GM19035 (cell line): ENCODE measurements at regions not wholly inside any gene's neighbourhood (a gene's known extent, or its start where the extent isn't known, plus 50 kb on each side); places are given as distances from the start of the nearest gene placed in this dataset.
"Not testable (repeated sequence)": the region's sequence is repeated elsewhere in the genome, so short reads cannot be mapped to it uniquely, and the experiment has no call there.

ENCODE experiments used
- ATAC-seq: cut with Tn5 transposase; IDR thresholded peaks from one replicate; pipeline ENCODE4 v1.9.1; 2021; ENCODE audit not compliant: unreplicated experiment

- no peak for ATAC-seq
Measured at GRCh38 chr18:54662986-54663385, 71.9 kb downstream of the DYNAP start.

- not testable (repeated sequence) for ATAC-seq
Measured at GRCh38 chr18:54669701-54670100, 78.7 kb downstream of the DYNAP start.

- ATAC-seq = peak; percentile 53
Measured at GRCh38 chr18:54671291-54671881, 80.3 kb downstream of the DYNAP start.

GRCh38 chr18:54672109-54672508 lies 81.1 kb downstream of the DYNAP start:
- ATAC-seq = no peak

GRCh38 chr18:54672846-54673475 lies 81.9 kb downstream of the DYNAP start:
- no peak for ATAC-seq

- no peak for ATAC-seq
Measured at GRCh38 chr18:54673936-54674335, 82.9 kb downstream of the DYNAP start.

GRCh38 chr18:54675076-54675475 lies 84.0 kb downstream of the DYNAP start:
- no peak for ATAC-seq

GRCh38 chr18:54679318-54680149 lies 88.5 kb downstream of the DYNAP start:
- peak; percentile 66 for ATAC-seq

- no peak for ATAC-seq
Measured at GRCh38 chr18:54684784-54685183, 93.7 kb downstream of the DYNAP start.

- no peak for ATAC-seq
Measured at GRCh38 chr18:54689319-54689718, 98.3 kb downstream of the DYNAP start.

GRCh38 chr18:54690198-54690597 lies 99.2 kb downstream of the DYNAP start:
- no peak for ATAC-seq

GRCh38 chr18:54692463-54692862 lies 101.4 kb downstream of the DYNAP start:
- ATAC-seq = no peak

GRCh38 chr18:54696616-54697293 lies 105.7 kb downstream of the DYNAP start:
- no peak for ATAC-seq

- ATAC-seq = no peak
Measured at GRCh38 chr18:54700580-54700979, 109.5 kb downstream of the DYNAP start.

GRCh38 chr18:54702686-54703085 lies 111.6 kb downstream of the DYNAP start:
- ATAC-seq = no peak

GRCh38 chr18:54710074-54710899 lies 118.0 kb upstream of the RAB27B start:
- no peak for ATAC-seq

- ATAC-seq = no peak
Measured at GRCh38 chr18:54710900-54711281, 117.4 kb upstream of the RAB27B start.

GRCh38 chr18:54712306-54712705 lies 116.0 kb upstream of the RAB27B start:
- no peak for ATAC-seq

- ATAC-seq = no peak
Measured at GRCh38 chr18:54712758-54713157, 115.5 kb upstream of the RAB27B start.

- ATAC-seq = no peak
Measured at GRCh38 chr18:54713386-54713785, 114.9 kb upstream of the RAB27B start.

- no peak for ATAC-seq
Measured at GRCh38 chr18:54714851-54715250, 113.4 kb upstream of the RAB27B start.
